Stimulated activated naive CD8-positive, alpha-beta T cell treated with anti-CD3 and anti-CD28 coated beads, Interleukin-15, amount 100 ng/mL, for 72 hours (primary cell): ENCODE measurements at regions not wholly inside any gene's neighbourhood (a gene's known extent, or its start where the extent isn't known, plus 50 kb on each side); places are given as distances from the start of the nearest gene placed in this dataset.

Experiments used
- ATAC-seq: fragments of 150-1000 bp; cut with Tn5 transposase; 2 replicates; pipeline ENCODE4 v1.10.0; 2021; ENCODE audit warnings: mild to moderate bottlenecking, moderate library complexity
- DNase-seq, 2 donors: peaks; one replicate each; pipeline ENCODE4 v3.0.0; 2021 to 2022
- H3K27ac Mint-ChIP-seq, 2 donors: one replicate each; pipeline ENCODE4 v1.8.0; 2022; ENCODE audit warnings: mild to moderate bottlenecking in 2 of 2, mixed read lengths in 2 of 2, moderate library complexity in 2 of 2
- H3K27me3 Mint-ChIP-seq: one replicate; pipeline ENCODE4 v1.8.0; 2022; ENCODE audit warnings: mixed read lengths
- H3K4me1 Mint-ChIP-seq: one replicate; pipeline ENCODE4 v1.8.0; 2022; ENCODE audit warnings: mild to moderate bottlenecking, mixed read lengths
- H3K4me3 Mint-ChIP-seq, 2 donors: one replicate each; pipeline ENCODE4 v1.8.0; 2022; ENCODE audit warnings: mild to moderate bottlenecking in 2 of 2, mixed read lengths in 2 of 2, moderate library complexity in 1 of 2
- H3K9me3 Mint-ChIP-seq, 2 donors: one replicate each; pipeline ENCODE4 v1.8.0; 2022; ENCODE audit warnings: mixed read lengths in 2 of 2

DNA sequence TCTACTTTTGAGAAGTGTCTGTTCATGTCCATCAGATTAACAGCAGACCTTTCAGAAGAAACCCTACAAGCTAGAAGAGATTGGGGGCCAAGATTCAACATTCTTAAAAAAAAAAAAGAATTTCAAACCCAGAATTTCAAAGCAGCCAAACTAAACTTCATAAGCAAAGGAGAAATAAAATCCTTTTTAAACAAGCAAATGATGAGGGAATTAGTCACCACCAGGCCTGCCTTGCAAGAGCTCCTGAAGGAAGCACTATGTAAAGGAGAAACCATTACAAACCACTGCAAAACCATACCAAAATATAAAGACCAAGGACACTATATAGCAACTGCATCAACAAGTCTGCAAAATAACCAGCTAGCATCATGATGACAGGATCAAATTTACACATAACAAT is 124.6 kb upstream of the PDE4D start:
- H3K9me3 Mint-ChIP-seq: peaks cover 1 to 8% of the 10 kb centered on the region in 2 donors
- no peak overlapping the region for H3K4me3 Mint-ChIP-seq

DNA sequence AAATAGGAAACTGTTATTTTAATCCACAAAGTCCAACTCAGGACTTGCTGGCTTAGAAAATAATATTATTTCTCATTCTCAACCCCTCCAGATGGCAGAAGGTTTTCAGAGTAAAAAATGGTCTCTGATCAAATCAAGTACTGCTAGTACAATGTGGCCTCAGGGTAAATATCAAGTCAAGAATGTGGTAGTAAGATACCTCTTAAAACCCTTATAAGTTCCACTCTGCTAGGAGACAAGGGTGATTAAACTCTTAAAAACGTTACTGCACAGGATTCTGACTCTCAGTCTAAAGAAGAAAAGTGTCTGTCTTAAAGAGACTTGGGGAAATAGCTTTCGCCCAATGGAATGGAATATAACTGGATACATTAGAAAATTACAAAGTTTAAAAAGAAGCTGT is 120.8 kb upstream of the PDE4D start:
- no peak overlapping the region for H3K4me3 Mint-ChIP-seq
- DNase-seq (no peak), ATAC-seq (no peak)
- no peaks in the 10 kb centered on the region for H3K27me3 Mint-ChIP-seq
- no peaks in the 10 kb centered on the region for H3K4me1 Mint-ChIP-seq
- peak overlapping the region in 1 of 2 donors; percentile 17 for H3K27ac Mint-ChIP-seq
- peaks cover 0 to 8% of the 10 kb centered on the region in 2 donors for H3K9me3 Mint-ChIP-seq

More for the DNA sequence above, 124.6 kb upstream of the PDE4D start:
- Mint-ChIP-seq H3K27ac (no peak overlapping the region), H3K4me1 (no peaks in the 10 kb centered on the region), H3K27me3 (no peaks in the 10 kb centered on the region)
- ATAC-seq: no peak
- no peak for DNase-seq

GRCh38 chr5:60010853-60011252 is 117.3 kb upstream of the PDE4D start:
- H3K4me1 Mint-ChIP-seq: no peaks in the 10 kb centered on the region
- DNase-seq (no peak), ATAC-seq (no peak)
- H3K27ac Mint-ChIP-seq: no peak overlapping the region
- H3K4me3 Mint-ChIP-seq: no peak overlapping the region
- no peaks in the 10 kb centered on the region for H3K27me3 Mint-ChIP-seq
- H3K9me3 Mint-ChIP-seq: no peaks in the 10 kb centered on the region

DNA sequence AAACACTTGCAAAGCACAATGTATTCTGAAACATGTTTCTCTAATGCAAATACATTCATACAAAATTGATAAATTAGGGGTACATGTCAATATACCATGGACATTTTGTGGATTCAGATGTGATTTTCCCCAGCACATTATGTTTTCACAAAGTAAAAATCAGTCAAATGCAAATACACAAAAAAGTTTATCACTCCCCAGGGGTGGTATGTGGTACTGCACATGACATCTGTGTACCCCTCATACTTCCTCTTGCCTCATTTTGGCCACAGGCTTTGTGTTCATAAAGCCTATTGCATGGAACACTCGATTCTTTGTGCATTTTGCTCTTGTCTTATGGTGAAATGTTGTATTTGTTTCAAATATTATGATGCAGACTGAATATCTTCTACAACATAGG is 116.8 kb upstream of the PDE4D start:
- Mint-ChIP-seq H3K4me3 (no peak overlapping the region), H3K4me1 (no peaks in the 10 kb centered on the region), H3K27me3 (no peaks in the 10 kb centered on the region), H3K9me3 (no peaks in the 10 kb centered on the region), H3K27ac (no peak overlapping the region)
- DNase-seq: no peak
- no peak for ATAC-seq

DNA sequence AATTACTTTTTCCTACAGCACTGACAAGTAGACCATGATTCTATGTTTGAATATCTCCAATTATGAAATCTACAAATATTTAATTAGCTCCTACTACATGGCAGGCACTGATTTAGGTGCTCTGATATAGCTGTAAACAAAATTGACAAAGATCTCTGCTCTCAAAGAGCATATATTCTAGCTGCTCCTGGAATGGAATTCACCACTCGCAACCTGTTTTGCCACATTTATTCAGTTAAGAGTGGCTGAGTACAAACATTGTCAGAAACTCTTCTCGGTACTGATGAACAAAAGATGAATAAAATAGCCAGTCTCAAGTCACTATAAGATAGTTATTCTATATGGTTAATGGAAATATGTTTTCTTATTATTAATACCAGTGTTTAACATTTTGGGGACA is 114.2 kb upstream of the PDE4D start:
- no peak for DNase-seq
- Mint-ChIP-seq H3K27me3 (no peaks in the 10 kb centered on the region), H3K4me1 (no peaks in the 10 kb centered on the region), H3K9me3 (no peaks in the 10 kb centered on the region), H3K27ac (no peak overlapping the region), H3K4me3 (no peak overlapping the region)
- ATAC-seq: no peak

DNA sequence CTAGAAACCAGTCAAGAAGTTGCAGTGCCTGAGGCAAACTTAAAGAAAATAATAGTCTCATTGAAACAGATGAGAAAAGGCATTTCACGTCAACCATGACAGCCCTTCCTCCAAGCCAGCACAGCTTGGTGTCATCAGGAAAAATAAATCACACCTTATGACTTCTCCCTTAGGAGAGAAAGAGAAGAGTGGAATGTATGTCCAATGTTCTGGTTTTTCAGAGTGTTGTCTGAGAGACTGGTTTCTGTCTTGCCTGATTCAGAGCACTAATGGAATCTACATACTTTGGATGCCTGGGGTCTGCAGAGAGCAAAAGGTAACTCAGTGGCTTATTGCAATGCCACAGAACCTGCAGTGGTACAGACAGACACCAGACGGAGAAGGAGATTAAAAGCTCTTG is 105.5 kb upstream of the PDE4D start:
- no peak for ATAC-seq
- no peak overlapping the region for H3K4me3 Mint-ChIP-seq
- H3K9me3 Mint-ChIP-seq: peaks cover 5 to 7% of the 10 kb centered on the region in 2 donors

DNA sequence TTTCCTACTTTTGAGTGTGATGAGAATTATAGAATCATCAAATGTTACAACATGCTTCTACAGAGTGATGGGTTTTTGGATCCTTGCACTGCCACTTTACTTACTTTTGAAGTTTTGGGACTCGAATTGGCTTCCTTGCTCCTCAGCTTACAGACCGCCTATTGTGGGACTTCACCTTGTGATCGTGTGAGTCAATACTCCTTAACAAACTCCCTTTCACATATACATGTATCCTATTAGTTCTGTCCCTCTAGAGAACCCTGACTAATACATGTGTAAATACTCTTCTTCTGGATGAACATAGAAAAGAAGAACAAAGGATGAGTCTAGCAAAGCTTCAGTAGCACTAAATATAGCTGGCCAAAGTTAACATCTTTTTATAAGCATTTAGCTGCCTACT is 98.7 kb upstream of the PDE4D start:
- H3K27ac Mint-ChIP-seq: no peak overlapping the region
- ATAC-seq: no peak
- H3K4me1 Mint-ChIP-seq: no peaks in the 10 kb centered on the region
- no peak for DNase-seq
- H3K27me3 Mint-ChIP-seq: no peaks in the 10 kb centered on the region
- no peaks in the 10 kb centered on the region for H3K9me3 Mint-ChIP-seq
- no peak overlapping the region for H3K4me3 Mint-ChIP-seq

More for the DNA sequence above, 105.5 kb upstream of the PDE4D start:
- DNase-seq: no peak
- Mint-ChIP-seq H3K4me1 (no peaks in the 10 kb centered on the region), H3K27ac (no peak overlapping the region), H3K27me3 (no peaks in the 10 kb centered on the region)

DNA sequence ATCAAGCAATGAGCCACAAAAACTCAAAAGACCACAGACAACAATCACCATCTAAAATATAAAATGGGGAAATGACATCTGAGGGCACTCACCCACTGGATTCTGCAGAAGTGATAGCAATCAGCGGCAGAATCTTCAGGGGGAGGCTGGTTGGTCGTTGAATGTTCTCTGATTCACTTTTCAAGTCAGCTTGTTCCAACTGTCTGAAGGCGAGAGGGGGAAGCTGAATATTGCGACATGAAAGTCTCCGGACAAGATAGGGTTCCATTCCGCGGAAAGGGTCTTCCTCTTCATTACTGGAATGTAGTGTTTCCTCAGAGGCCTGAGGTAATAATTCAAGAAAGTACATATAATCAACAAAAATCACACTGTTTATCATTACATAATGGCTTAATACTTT is 94.9 kb upstream of the PDE4D start:
- Mint-ChIP-seq H3K4me3 (no peak overlapping the region), H3K4me1 (no peaks in the 10 kb centered on the region), H3K27me3 (no peaks in the 10 kb centered on the region), H3K9me3 (peaks cover 0 to 6% of the 10 kb centered on the region in 2 donors), H3K27ac (no peak overlapping the region)
- DNase-seq (no peak), ATAC-seq (no peak)

DNA sequence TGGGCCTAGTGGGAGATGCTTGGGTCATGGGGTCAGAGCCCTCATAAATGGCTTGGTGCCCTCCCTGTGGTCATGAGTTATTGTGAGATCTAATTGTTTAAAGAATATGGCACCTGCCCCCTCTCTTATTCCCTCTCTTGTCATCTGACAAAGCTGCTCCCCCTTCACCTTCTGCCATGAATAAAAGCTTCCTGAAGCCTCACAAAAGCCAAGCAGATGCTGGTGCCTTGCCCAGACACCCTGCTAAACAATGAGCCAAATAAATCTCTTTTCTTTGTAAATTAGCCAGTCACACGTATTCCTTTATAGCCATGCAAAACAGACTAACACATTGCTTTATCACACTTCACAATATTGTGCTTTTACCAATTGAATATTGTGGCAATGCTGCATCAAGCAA is 82.8 kb upstream of the PDE4D start:
- no peaks in the 10 kb centered on the region for H3K4me1 Mint-ChIP-seq
- ATAC-seq: no peak
- H3K9me3 Mint-ChIP-seq: peaks cover 8 to 15% of the 10 kb centered on the region in 2 donors
- H3K4me3 Mint-ChIP-seq: no peak overlapping the region
- H3K27me3 Mint-ChIP-seq: no peaks in the 10 kb centered on the region
- no peak for DNase-seq
- no peak overlapping the region for H3K27ac Mint-ChIP-seq

DNA sequence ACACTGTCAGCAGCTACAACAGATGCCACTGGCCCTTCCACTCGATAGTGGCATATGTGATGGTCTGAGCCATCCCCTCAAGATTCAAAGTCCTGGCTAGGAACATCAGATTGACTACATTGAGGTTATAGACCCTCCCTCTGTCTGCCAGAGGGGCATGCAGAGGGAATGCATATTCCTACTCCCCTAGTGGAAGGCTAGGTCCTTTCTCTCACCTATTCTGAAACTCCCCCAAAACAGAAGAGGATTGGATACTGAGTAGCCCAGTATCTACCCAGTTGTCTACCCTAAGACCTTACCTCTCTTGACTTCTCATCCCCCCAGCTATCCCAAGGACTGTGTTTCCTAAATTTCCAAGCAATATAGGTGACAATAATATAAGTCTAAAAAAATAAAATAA is 78.5 kb upstream of the PDE4D start:
- Mint-ChIP-seq H3K27me3 (no peaks in the 10 kb centered on the region), H3K27ac (no peak overlapping the region), H3K9me3 (peaks cover 4 to 15% of the 10 kb centered on the region in 2 donors), H3K4me3 (no peak overlapping the region), H3K4me1 (no peaks in the 10 kb centered on the region)
- ATAC-seq: no peak
- DNase-seq: no peak

DNA sequence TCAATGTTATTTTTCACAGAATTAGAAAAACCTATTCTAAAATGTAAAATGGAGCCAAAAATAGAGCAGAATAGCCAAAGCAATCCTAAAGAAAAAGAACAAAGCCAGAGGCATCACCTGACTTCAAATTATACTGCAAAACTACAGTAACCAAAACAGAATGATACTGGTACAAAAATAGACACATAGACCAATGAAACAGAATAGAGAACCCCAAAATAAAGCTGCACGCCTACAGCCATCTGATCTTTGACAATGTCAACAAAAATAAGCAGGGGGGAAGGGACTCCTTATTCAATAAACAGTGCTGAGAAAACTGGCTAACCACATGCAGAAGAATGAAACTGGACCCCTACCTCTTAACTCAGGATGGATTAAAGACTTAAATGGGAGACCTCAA is 65.8 kb upstream of the PDE4D start:
- H3K27ac Mint-ChIP-seq: no peak overlapping the region
- H3K4me1 Mint-ChIP-seq: no peaks in the 10 kb centered on the region
- no peak overlapping the region for H3K4me3 Mint-ChIP-seq
- DNase-seq (no peak), ATAC-seq (no peak)
- H3K9me3 Mint-ChIP-seq: peaks cover 0 to 2% of the 10 kb centered on the region in 2 donors
- no peaks in the 10 kb centered on the region for H3K27me3 Mint-ChIP-seq

DNA sequence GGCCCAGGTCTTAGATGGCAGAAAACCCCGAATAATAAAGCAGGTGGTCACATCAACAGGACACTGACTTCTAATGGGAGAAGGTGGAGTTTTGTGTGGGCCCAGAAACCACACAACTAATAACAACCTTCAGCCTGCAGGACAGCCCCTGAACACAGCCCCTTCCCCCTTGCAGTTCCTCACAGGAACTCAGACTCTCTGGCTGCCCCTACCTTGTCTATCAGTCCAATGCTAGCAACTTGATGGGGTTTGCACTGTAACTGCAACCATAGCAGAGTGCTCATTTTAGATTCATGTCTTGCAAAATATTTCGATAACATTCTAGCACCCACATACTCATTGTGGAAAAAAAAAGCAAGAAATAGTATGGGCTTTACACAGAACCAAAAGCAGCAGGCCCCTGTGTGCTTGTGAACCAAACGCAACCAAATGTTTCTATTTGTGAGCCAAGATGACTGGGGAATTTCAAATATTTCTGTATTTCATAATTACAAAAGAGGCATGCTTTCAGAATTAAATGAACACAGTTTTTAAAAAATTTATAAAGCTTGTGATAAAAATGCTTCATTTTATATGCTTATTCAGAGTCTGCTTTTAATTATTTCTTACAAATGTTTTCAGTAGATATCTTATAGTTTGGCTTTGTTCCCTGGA is 62.7 kb upstream of the PDE4D start:
- no peaks in the 10 kb centered on the region for H3K27me3 Mint-ChIP-seq
- H3K9me3 Mint-ChIP-seq: no peaks in the 10 kb centered on the region
- no peak overlapping the region for H3K27ac Mint-ChIP-seq
- no peak overlapping the region for H3K4me3 Mint-ChIP-seq
- DNase-seq (no peak), ATAC-seq (no peak)
- no peaks in the 10 kb centered on the region for H3K4me1 Mint-ChIP-seq

GRCh38 chr5:59955241-59955640 is 61.7 kb upstream of the PDE4D start:
- Mint-ChIP-seq H3K4me1 (no peaks in the 10 kb centered on the region), H3K27ac (no peak overlapping the region), H3K27me3 (no peaks in the 10 kb centered on the region), H3K4me3 (no peak overlapping the region), H3K9me3 (no peaks in the 10 kb centered on the region)
- ATAC-seq (no peak), DNase-seq (no peak)

- H3K4me3 Mint-ChIP-seq: no peak overlapping the region
- no peak overlapping the region for H3K27ac Mint-ChIP-seq
- H3K27me3 Mint-ChIP-seq: no peaks in the 10 kb centered on the region
- H3K4me1 Mint-ChIP-seq: no peaks in the 10 kb centered on the region
- ATAC-seq (no peak), DNase-seq (no peak)
- peaks cover 7 to 8% of the 10 kb centered on the region in 2 donors for H3K9me3 Mint-ChIP-seq
These were observed 50.1 kb upstream of the PDE4D start for GRCh38 chr5:59943452-59944113.
